ENCODE measurements at regions not wholly inside any gene's neighbourhood (a gene's known extent, or its start where the extent isn't known, plus 50 kb on each side); places are given as distances from the start of the nearest gene placed in this dataset.

- H3K27me3 ChIP-seq (ENCODE audit: control insufficient read depth in 2 of 2, insufficient read depth in 1 of 2, low read length in 1 of 2) = peaks cover 0 to 2% of the 10 kb centered on the region in 2 donors
- H3K4me1 ChIP-seq (ENCODE audit: control insufficient read depth in 2 of 2, insufficient read depth in 2 of 2, low read length in 2 of 2) = peaks cover 39 to 66% of the 10 kb centered on the region in 2 donors
- no peak overlapping the region for H3K4me3 ChIP-seq (ENCODE audit: low read length in 2 of 2)
- 82% methylated on average over 5 of the region's 5 CpGs for WGBS
- H3K27ac ChIP-seq (ENCODE audit: low read depth in 1 of 2, low read length in 1 of 2) = peak overlapping the region in 1 of 2 donors; percentile 86
- peaks cover 0 to 11% of the 10 kb centered on the region in 2 donors for H3K9me3 ChIP-seq (ENCODE audit: control insufficient read depth in 2 of 2, insufficient read depth in 1 of 2, low read length in 1 of 2)
- DNase-seq (ENCODE audit: low read depth in 6 of 9, low spot score in 9 of 9) = no peak
- H3K36me3 ChIP-seq (ENCODE audit: control insufficient read depth in 2 of 2, insufficient read depth in 2 of 2, low read length in 1 of 2) = no peaks in the 10 kb centered on the region
Measured at GRCh38 chr2:128733450-128733849, 414.8 kb upstream of the HS6ST1 start.

GRCh38 chr2:128734521-128735295 lies 416.0 kb upstream of the HS6ST1 start:
- H3K27ac ChIP-seq (ENCODE audit: low read depth in 1 of 2, low read length in 1 of 2) = peak overlapping the region; percentile 74 to 86
- H3K4me3 ChIP-seq (ENCODE audit: low read length in 2 of 2) = peak overlapping the region in 1 of 2 donors; percentile 11
- WGBS = 7% methylated on average over 37 of the region's 37 CpGs

GRCh38 chr2:128735296-128735960 lies 416.8 kb upstream of the HS6ST1 start:
- H3K4me3 ChIP-seq (ENCODE audit: low read length in 2 of 2) = no peak overlapping the region
- H3K4me1 ChIP-seq (ENCODE audit: control insufficient read depth in 2 of 2, insufficient read depth in 2 of 2, low read length in 2 of 2) = peaks cover 39 to 63% of the 10 kb centered on the region in 2 donors
- H3K27ac ChIP-seq (ENCODE audit: low read depth in 1 of 2, low read length in 1 of 2) = peak overlapping the region; percentile 42 to 86
- peaks cover 0 to 11% of the 10 kb centered on the region in 2 donors for H3K9me3 ChIP-seq (ENCODE audit: control insufficient read depth in 2 of 2, insufficient read depth in 1 of 2, low read length in 1 of 2)
- peak in 1 of 9 donors; percentile 18 for DNase-seq (ENCODE audit: low read depth in 6 of 9, low spot score in 9 of 9)
- WGBS = 88% methylated on average over 26 of the region's 26 CpGs
- H3K27me3 ChIP-seq (ENCODE audit: control insufficient read depth in 2 of 2, insufficient read depth in 1 of 2, low read length in 1 of 2) = peaks cover 0 to 2% of the 10 kb centered on the region in 2 donors
- no peaks in the 10 kb centered on the region for H3K36me3 ChIP-seq (ENCODE audit: control insufficient read depth in 2 of 2, insufficient read depth in 2 of 2, low read length in 1 of 2)

More at GRCh38 chr2:128734521-128735295, 416.0 kb upstream of the HS6ST1 start:
- Histone ChIP-seq H3K4me1 (ENCODE audit: control insufficient read depth in 2 of 2, insufficient read depth in 2 of 2, low read length in 2 of 2) (peaks cover 39 to 66% of the 10 kb centered on the region in 2 donors), H3K9me3 (ENCODE audit: control insufficient read depth in 2 of 2, insufficient read depth in 1 of 2, low read length in 1 of 2) (peaks cover 0 to 11% of the 10 kb centered on the region in 2 donors), H3K27me3 (ENCODE audit: control insufficient read depth in 2 of 2, insufficient read depth in 1 of 2, low read length in 1 of 2) (peaks cover 0 to 2% of the 10 kb centered on the region in 2 donors), H3K36me3 (ENCODE audit: control insufficient read depth in 2 of 2, insufficient read depth in 2 of 2, low read length in 1 of 2) (no peaks in the 10 kb centered on the region)
- peak in 5 of 9 donors; percentile 63 to 88 (median 71) for DNase-seq (ENCODE audit: low read depth in 6 of 9, low spot score in 9 of 9)

GRCh38 chr2:128736046-128736688 lies 417.5 kb upstream of the HS6ST1 start:
- Histone ChIP-seq H3K36me3 (ENCODE audit: control insufficient read depth in 2 of 2, insufficient read depth in 2 of 2, low read length in 1 of 2) (no peaks in the 10 kb centered on the region), H3K27me3 (ENCODE audit: control insufficient read depth in 2 of 2, insufficient read depth in 1 of 2, low read length in 1 of 2) (peaks cover 0 to 2% of the 10 kb centered on the region in 2 donors), H3K27ac (ENCODE audit: low read depth in 1 of 2, low read length in 1 of 2) (no peak overlapping the region), H3K4me3 (ENCODE audit: low read length in 2 of 2) (no peak overlapping the region), H3K9me3 (ENCODE audit: control insufficient read depth in 2 of 2, insufficient read depth in 1 of 2, low read length in 1 of 2) (peaks cover 0 to 11% of the 10 kb centered on the region in 2 donors), H3K4me1 (ENCODE audit: control insufficient read depth in 2 of 2, insufficient read depth in 2 of 2, low read length in 2 of 2) (peaks cover 39 to 56% of the 10 kb centered on the region in 2 donors)
- DNase-seq (ENCODE audit: low read depth in 6 of 9, low spot score in 9 of 9) = no peak
- 73% methylated on average over 16 of the region's 16 CpGs for WGBS

- Histone ChIP-seq H3K4me3 (ENCODE audit: low read length in 2 of 2) (peak overlapping the region; percentile 44 to 48), H3K27ac (ENCODE audit: low read depth in 1 of 2, low read length in 1 of 2) (no peak overlapping the region), H3K36me3 (ENCODE audit: control insufficient read depth in 2 of 2, insufficient read depth in 2 of 2, low read length in 1 of 2) (no peaks in the 10 kb centered on the region), H3K27me3 (ENCODE audit: control insufficient read depth in 2 of 2, insufficient read depth in 1 of 2, low read length in 1 of 2) (peaks cover 0 to 2% of the 10 kb centered on the region in 2 donors), H3K9me3 (ENCODE audit: control insufficient read depth in 2 of 2, insufficient read depth in 1 of 2, low read length in 1 of 2) (peaks cover 0 to 11% of the 10 kb centered on the region in 2 donors), H3K4me1 (ENCODE audit: control insufficient read depth in 2 of 2, insufficient read depth in 2 of 2, low read length in 2 of 2) (peaks cover 39 to 52% of the 10 kb centered on the region in 2 donors)
- WGBS = 48% methylated on average over 71 of the region's 71 CpGs
- peak in 5 of 9 donors; percentile 71 to 91 (median 85) for DNase-seq (ENCODE audit: low read depth in 6 of 9, low spot score in 9 of 9)
Measured at GRCh38 chr2:128736689-128737545, 418.2 kb upstream of the HS6ST1 start.

- no peak overlapping the region for H3K4me3 ChIP-seq (ENCODE audit: low read length in 2 of 2)
- peaks cover 0 to 11% of the 10 kb centered on the region in 2 donors for H3K9me3 ChIP-seq (ENCODE audit: control insufficient read depth in 2 of 2, insufficient read depth in 1 of 2, low read length in 1 of 2)
- H3K36me3 ChIP-seq (ENCODE audit: control insufficient read depth in 2 of 2, insufficient read depth in 2 of 2, low read length in 1 of 2) = no peaks in the 10 kb centered on the region
- no peak for DNase-seq (ENCODE audit: low read depth in 6 of 9, low spot score in 9 of 9)
- peaks cover 39 to 47% of the 10 kb centered on the region in 2 donors for H3K4me1 ChIP-seq (ENCODE audit: control insufficient read depth in 2 of 2, insufficient read depth in 2 of 2, low read length in 2 of 2)
- peaks cover 0 to 2% of the 10 kb centered on the region in 2 donors for H3K27me3 ChIP-seq (ENCODE audit: control insufficient read depth in 2 of 2, insufficient read depth in 1 of 2, low read length in 1 of 2)
- WGBS = 97% methylated on average over 7 of the region's 7 CpGs
- H3K27ac ChIP-seq (ENCODE audit: low read depth in 1 of 2, low read length in 1 of 2) = no peak overlapping the region
Measured at GRCh38 chr2:128737546-128737826, 418.8 kb upstream of the HS6ST1 start.

- DNase-seq (ENCODE audit: low read depth in 6 of 9, low spot score in 9 of 9) = no peak
- peaks cover 0 to 2% of the 10 kb centered on the region in 2 donors for H3K27me3 ChIP-seq (ENCODE audit: control insufficient read depth in 2 of 2, insufficient read depth in 1 of 2, low read length in 1 of 2)
- H3K4me3 ChIP-seq (ENCODE audit: low read length in 2 of 2) = no peak overlapping the region
- H3K9me3 ChIP-seq (ENCODE audit: control insufficient read depth in 2 of 2, insufficient read depth in 1 of 2, low read length in 1 of 2) = peaks cover 0 to 11% of the 10 kb centered on the region in 2 donors
- H3K36me3 ChIP-seq (ENCODE audit: control insufficient read depth in 2 of 2, insufficient read depth in 2 of 2, low read length in 1 of 2) = no peaks in the 10 kb centered on the region
- WGBS = 92% methylated on average over 8 of the region's 8 CpGs
- peaks cover 28 to 36% of the 10 kb centered on the region in 2 donors for H3K4me1 ChIP-seq (ENCODE audit: control insufficient read depth in 2 of 2, insufficient read depth in 2 of 2, low read length in 2 of 2)
- no peak overlapping the region for H3K27ac ChIP-seq (ENCODE audit: low read depth in 1 of 2, low read length in 1 of 2)
Measured at GRCh38 chr2:128738446-128739110, 419.9 kb upstream of the HS6ST1 start.

- WGBS = 98% methylated on average over 3 of the region's 3 CpGs
- DNase-seq (ENCODE audit: low read depth in 6 of 9, low spot score in 9 of 9) = no peak
- H3K27me3 ChIP-seq (ENCODE audit: control insufficient read depth in 2 of 2, insufficient read depth in 1 of 2, low read length in 1 of 2) = no peaks in the 10 kb centered on the region
- no peak overlapping the region for H3K4me3 ChIP-seq (ENCODE audit: low read length in 2 of 2)
- H3K4me1 ChIP-seq (ENCODE audit: control insufficient read depth in 2 of 2, insufficient read depth in 2 of 2, low read length in 2 of 2) = no peaks in the 10 kb centered on the region
- H3K36me3 ChIP-seq (ENCODE audit: control insufficient read depth in 2 of 2, insufficient read depth in 2 of 2, low read length in 1 of 2) = no peaks in the 10 kb centered on the region
- H3K9me3 ChIP-seq (ENCODE audit: control insufficient read depth in 2 of 2, insufficient read depth in 1 of 2, low read length in 1 of 2) = peaks cover 0 to under 1% of the 10 kb centered on the region in 2 donors
- H3K27ac ChIP-seq (ENCODE audit: low read depth in 1 of 2, low read length in 1 of 2) = no peak overlapping the region
Measured at GRCh38 chr2:128742467-128742866, 423.8 kb upstream of the HS6ST1 start.

All from thymus (tissue), 11 donors.